ENCODE measurements at regions not wholly inside any gene's neighbourhood (a gene's known extent, or its start where the extent isn't known, plus 50 kb on each side); places are given as distances from the start of the nearest gene placed in this dataset.

- DNase-seq (ENCODE audit: low spot score): no peak
- Histone ChIP-seq H3K27me3 (ENCODE audit: control insufficient read depth in 4 of 4, insufficient read depth in 4 of 4, low read length in 3 of 4) (peaks cover 0 to 4% (median 0%) of the 10 kb centered on the region in 4 donors), H3K4me3 (ENCODE audit: low read depth in 1 of 3, low read length in 3 of 3) (no peak overlapping the region), H3K9me3 (ENCODE audit: control insufficient read depth in 4 of 4, low read length in 3 of 4) (no peaks in the 10 kb centered on the region), H3K9ac (ENCODE audit: low read depth in 1 of 2, low read length in 2 of 2) (no peak overlapping the region), H3K4me1 (ENCODE audit: control insufficient read depth in 4 of 4, insufficient read depth in 4 of 4, low read length in 3 of 4) (no peaks in the 10 kb centered on the region), H3K36me3 (ENCODE audit: control insufficient read depth in 4 of 4, insufficient read depth in 3 of 4, low read depth in 1 of 4, low read length in 3 of 4) (no peaks in the 10 kb centered on the region), H3K27ac (ENCODE audit: low read depth in 1 of 2, low read length in 2 of 2) (no peak overlapping the region)
- 83% methylated on average over 17 of the region's 17 CpGs for WGBS
- no peak for TF ChIP-seq EGR1 (IDR thresholded peaks at IDR 0.05; ENCODE audit: low read depth in 2 of 2)
- no peak for TF ChIP-seq RXRA (IDR thresholded peaks at IDR 0.05)
- TF ChIP-seq, protein P1, sequence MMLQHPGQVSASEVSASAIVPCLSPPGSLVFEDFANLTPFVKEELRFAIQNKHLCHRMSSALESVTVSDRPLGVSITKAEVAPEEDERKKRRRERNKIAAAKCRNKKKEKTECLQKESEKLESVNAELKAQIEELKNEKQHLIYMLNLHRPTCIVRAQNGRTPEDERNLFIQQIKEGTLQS (IDR thresholded peaks at IDR 0.05): no peak
- TF ChIP-seq REST (IDR thresholded peaks at IDR 0.05): no peak
- TF ChIP-seq GABPA (IDR thresholded peaks at IDR 0.05 in 1 of 2, conservative IDR thresholded peaks at IDR 0.05 in 1 of 2): no peak
- no peak for TF ChIP-seq SP1 (IDR thresholded peaks at IDR 0.05)
- TF ChIP-seq YY1 (IDR thresholded peaks at IDR 0.05): no peak
Observed at GRCh38 chr10:10923029-10923651, 94.5 kb upstream of the CELF2 start.

- Histone ChIP-seq H3K27ac (ENCODE audit: low read depth in 1 of 2, low read length in 2 of 2) (no peak overlapping the region), H3K27me3 (ENCODE audit: control insufficient read depth in 4 of 4, insufficient read depth in 4 of 4, low read length in 3 of 4) (no peaks in the 10 kb centered on the region), H3K4me1 (ENCODE audit: control insufficient read depth in 4 of 4, insufficient read depth in 4 of 4, low read length in 3 of 4) (no peaks in the 10 kb centered on the region), H3K9ac (ENCODE audit: low read depth in 1 of 2, low read length in 2 of 2) (no peak overlapping the region), H3K36me3 (ENCODE audit: control insufficient read depth in 4 of 4, insufficient read depth in 3 of 4, low read depth in 1 of 4, low read length in 3 of 4) (no peaks in the 10 kb centered on the region), H3K4me3 (ENCODE audit: low read depth in 1 of 3, low read length in 3 of 3) (no peak overlapping the region), H3K9me3 (ENCODE audit: control insufficient read depth in 4 of 4, low read length in 3 of 4) (no peaks in the 10 kb centered on the region)
- WGBS: 86% methylated on average over 4 of the region's 4 CpGs
- DNase-seq (ENCODE audit: low spot score): no peak
- TF ChIP-seq RXRA (IDR thresholded peaks at IDR 0.05) (no peak), TAF1 (conservative IDR thresholded peaks at IDR 0.05) (no peak), SP1 (IDR thresholded peaks at IDR 0.05) (no peak), ZBTB33 (IDR thresholded peaks at IDR 0.05) (no peak), HNF4A (conservative IDR thresholded peaks at IDR 0.05) (no peak), FOXA1 (IDR thresholded peaks at IDR 0.05) (no peak), FOXA2 (IDR thresholded peaks at IDR 0.05) (no peak)
- TF ChIP-seq, protein P1 (IDR thresholded peaks at IDR 0.05): no peak
Observed at GRCh38 chr10:10925667-10926066, 92.0 kb upstream of the CELF2 start.
